ENCODE measurements at regions not wholly inside any gene's neighbourhood (a gene's known extent, or its start where the extent isn't known, plus 50 kb on each side); places are given as distances from the start of the nearest gene placed in this dataset.

DNA sequence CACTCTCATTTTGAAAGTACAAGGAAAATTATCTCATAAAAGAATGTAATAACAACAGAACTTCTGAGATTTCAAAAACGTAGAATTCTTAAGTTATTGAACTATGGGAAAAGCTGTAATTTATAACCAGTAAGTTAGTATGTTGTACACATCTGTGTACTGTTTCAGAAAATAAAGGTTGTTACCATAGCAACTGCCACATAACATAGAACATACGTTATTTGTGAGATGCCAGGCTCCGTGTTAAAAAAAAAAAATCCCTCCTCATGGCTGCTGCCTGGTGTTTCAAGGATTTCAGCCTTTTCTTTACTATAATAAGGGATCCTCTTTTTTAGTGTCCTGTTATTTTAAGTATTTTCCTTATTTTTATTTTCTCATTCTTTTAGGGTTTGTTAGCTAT lies 79.5 kb downstream of the RWDD3 start:
- no peaks in the 10 kb centered on the region for H3K36me3 ChIP-seq (ENCODE audit: low read depth, low read length)
- CTCF ChIA-PET = no interaction called here
- no peaks in the 10 kb centered on the region for H3K9me3 ChIP-seq (ENCODE audit: low read length)
- no peaks in the 10 kb centered on the region for H3K9me2 ChIP-seq (replicated peaks; ENCODE audit: low read length)
- no peaks in the 10 kb centered on the region for H3K4me1 ChIP-seq (ENCODE audit: insufficient read depth, low read length)
- no peak for ATAC-seq
- no peak for DNase-seq
- no peak overlapping the region for H3K4me2 ChIP-seq (ENCODE audit: low read length)
- no peak overlapping the region for H3K9ac ChIP-seq (ENCODE audit: low read length)
- H2AFZ ChIP-seq (ENCODE audit: low read length) = no peak overlapping the region
- no peaks in the 10 kb centered on the region for H4K20me1 ChIP-seq (ENCODE audit: low read length)
- POLR2A ChIA-PET (ENCODE audit: unreplicated experiment) = no interaction called here
- TF ChIP-seq EZH2phosphoT487 (IDR thresholded peaks at IDR 0.05; ENCODE audit: borderline replicate concordance, low read length) (no peak), EZH2 (IDR thresholded peaks at IDR 0.05; ENCODE audit: low read length, unreplicated experiment) (no peak)
- TF ChIP-seq, protein P1, sequence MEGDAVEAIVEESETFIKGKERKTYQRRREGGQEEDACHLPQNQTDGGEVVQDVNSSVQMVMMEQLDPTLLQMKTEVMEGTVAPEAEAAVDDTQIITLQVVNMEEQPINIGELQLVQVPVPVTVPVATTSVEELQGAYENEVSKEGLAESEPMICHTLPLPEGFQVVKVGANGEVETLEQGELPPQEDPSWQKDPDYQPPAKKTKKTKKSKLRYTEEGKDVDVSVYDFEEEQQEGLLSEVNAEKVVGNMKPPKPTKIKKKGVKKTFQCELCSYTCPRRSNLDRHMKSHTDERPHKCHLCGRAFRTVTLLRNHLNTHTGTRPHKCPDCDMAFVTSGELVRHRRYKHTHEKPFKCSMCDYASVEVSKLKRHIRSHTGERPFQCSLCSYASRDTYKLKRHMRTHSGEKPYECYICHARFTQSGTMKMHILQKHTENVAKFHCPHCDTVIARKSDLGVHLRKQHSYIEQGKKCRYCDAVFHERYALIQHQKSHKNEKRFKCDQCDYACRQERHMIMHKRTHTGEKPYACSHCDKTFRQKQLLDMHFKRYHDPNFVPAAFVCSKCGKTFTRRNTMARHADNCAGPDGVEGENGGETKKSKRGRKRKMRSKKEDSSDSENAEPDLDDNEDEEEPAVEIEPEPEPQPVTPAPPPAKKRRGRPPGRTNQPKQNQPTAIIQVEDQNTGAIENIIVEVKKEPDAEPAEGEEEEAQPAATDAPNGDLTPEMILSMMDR (conservative IDR thresholded peaks at IDR 0.05; ENCODE audit: low read depth, low read length) = no peak
- H3K27me3 ChIP-seq (ENCODE audit: low read length) = peaks cover 53% of the 10 kb centered on the region
- no peak overlapping the region for H3K4me3 ChIP-seq (ENCODE audit: low read length)
- intact Hi-C loops (cut with micrococcal nuclease) = no loop called here
- H3F3A ChIP-seq (ENCODE audit: low read length, unreplicated experiment) = no peaks in the 10 kb centered on the region
- BruUV-seq (replicated peaks) = no TSS peak
- no peaks in the 10 kb centered on the region for H3K79me2 ChIP-seq (ENCODE audit: low read length)
- H3K27ac ChIP-seq (ENCODE audit: low read length) = no peak overlapping the region

DNA sequence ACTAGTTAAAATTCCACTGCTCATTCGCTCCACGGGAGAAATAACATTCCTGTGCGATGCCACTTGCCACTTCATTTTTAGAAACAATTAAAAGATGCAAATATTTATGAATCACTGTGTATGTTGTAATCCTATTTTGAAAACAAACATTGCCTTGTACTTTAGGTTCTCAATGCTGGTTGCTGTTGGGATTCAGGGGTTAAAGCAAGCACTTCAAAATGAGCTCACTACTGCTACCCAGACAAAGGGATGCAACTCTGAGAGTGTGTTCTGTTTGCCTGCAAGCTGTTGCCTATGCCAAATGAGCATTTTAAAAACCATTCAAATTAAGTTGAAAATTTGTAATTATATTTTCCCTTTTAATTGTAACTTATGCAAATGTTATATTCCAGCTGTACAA lies 87.5 kb downstream of the RWDD3 start:
- TF ChIP-seq EZH2phosphoT487 (IDR thresholded peaks at IDR 0.05; ENCODE audit: borderline replicate concordance, low read length) = no peak
- TF ChIP-seq, protein P1 (conservative IDR thresholded peaks at IDR 0.05; ENCODE audit: low read depth, low read length) = no peak
- TF ChIP-seq EZH2 (IDR thresholded peaks at IDR 0.05; ENCODE audit: low read length, unreplicated experiment) = no peak
- ChIA-PET POLR2A (ENCODE audit: unreplicated experiment) (no interaction called here), CTCF (no interaction called here)
- H3F3A ChIP-seq (ENCODE audit: low read length, unreplicated experiment) = no peaks in the 10 kb centered on the region
- no peaks in the 10 kb centered on the region for H3K4me1 ChIP-seq (ENCODE audit: insufficient read depth, low read length)
- intact Hi-C loops (cut with micrococcal nuclease) = no loop called here
- no peak for DNase-seq
- no peaks in the 10 kb centered on the region for H3K79me2 ChIP-seq (ENCODE audit: low read length)
- no peaks in the 10 kb centered on the region for H3K36me3 ChIP-seq (ENCODE audit: low read depth, low read length)
- H3K4me2 ChIP-seq (ENCODE audit: low read length) = no peak overlapping the region
- no peaks in the 10 kb centered on the region for H4K20me1 ChIP-seq (ENCODE audit: low read length)
- H3K27ac ChIP-seq (ENCODE audit: low read length) = no peak overlapping the region
- H3K9me3 ChIP-seq (ENCODE audit: low read length) = no peaks in the 10 kb centered on the region
- ATAC-seq = no peak
- peaks cover 87% of the 10 kb centered on the region for H3K27me3 ChIP-seq (ENCODE audit: low read length)
- H3K4me3 ChIP-seq (ENCODE audit: low read length) = no peak overlapping the region
- no peak overlapping the region for H3K9ac ChIP-seq (ENCODE audit: low read length)
- no TSS peak for BruUV-seq (replicated peaks)
- no peaks in the 10 kb centered on the region for H3K9me2 ChIP-seq (replicated peaks; ENCODE audit: low read length)
- H2AFZ ChIP-seq (ENCODE audit: low read length) = no peak overlapping the region

DNA sequence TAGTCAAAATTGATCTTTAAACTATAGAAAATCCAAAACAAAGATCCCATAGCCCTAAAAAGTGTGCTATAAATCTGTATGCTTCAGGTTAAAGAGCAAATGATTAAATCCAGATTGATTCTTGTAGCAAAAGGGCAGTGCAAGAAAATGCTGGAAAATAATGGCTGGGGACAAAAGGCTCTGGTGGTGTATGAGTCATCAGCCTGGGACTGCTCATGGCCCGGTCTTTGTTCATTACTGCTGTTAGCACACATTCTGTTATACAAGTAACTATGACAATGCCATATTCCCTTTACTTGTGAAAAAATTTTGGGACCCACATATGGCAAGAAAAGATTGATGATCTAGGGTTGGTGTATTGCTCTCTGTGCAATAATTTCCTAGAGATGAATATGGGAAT lies 89.1 kb downstream of the RWDD3 start:
- Histone ChIP-seq H3F3A (ENCODE audit: low read length, unreplicated experiment) (no peaks in the 10 kb centered on the region), H3K27me3 (ENCODE audit: low read length) (peaks cover 86% of the 10 kb centered on the region), H3K9me3 (ENCODE audit: low read length) (no peaks in the 10 kb centered on the region), H3K4me1 (ENCODE audit: insufficient read depth, low read length) (no peaks in the 10 kb centered on the region), H3K9me2 (replicated peaks; ENCODE audit: low read length) (no peaks in the 10 kb centered on the region), H3K9ac (ENCODE audit: low read length) (no peak overlapping the region), H3K27ac (ENCODE audit: low read length) (no peak overlapping the region), H3K4me2 (ENCODE audit: low read length) (no peak overlapping the region), H2AFZ (ENCODE audit: low read length) (no peak overlapping the region), H3K79me2 (ENCODE audit: low read length) (no peaks in the 10 kb centered on the region), H3K36me3 (ENCODE audit: low read depth, low read length) (no peaks in the 10 kb centered on the region), H4K20me1 (ENCODE audit: low read length) (no peaks in the 10 kb centered on the region), H3K4me3 (ENCODE audit: low read length) (no peak overlapping the region)
- no peak for TF ChIP-seq EZH2phosphoT487 (IDR thresholded peaks at IDR 0.05; ENCODE audit: borderline replicate concordance, low read length)
- no peak for TF ChIP-seq EZH2 (IDR thresholded peaks at IDR 0.05; ENCODE audit: low read length, unreplicated experiment)
- TF ChIP-seq, protein P1 (conservative IDR thresholded peaks at IDR 0.05; ENCODE audit: low read depth, low read length) = no peak
- ChIA-PET CTCF (no interaction called here), POLR2A (ENCODE audit: unreplicated experiment) (no interaction called here)
- DNase-seq (peak; percentile 20), ATAC-seq (no peak; the same call in 1 of the 2 replicates)
- no TSS peak for BruUV-seq (replicated peaks)
- intact Hi-C loops (cut with micrococcal nuclease) = no loop called here
